Fibroblast of skin of right biceps (primary cell): ENCODE measurements at regions not wholly inside any gene's neighbourhood (a gene's known extent, or its start where the extent isn't known, plus 50 kb on each side); places are given as distances from the start of the nearest gene placed in this dataset.
"Not testable (repeated sequence)": the region's sequence is repeated elsewhere in the genome, so short reads cannot be mapped to it uniquely, and the experiment has no call there.

Experiments used
- DNase-seq: peaks from one replicate; pipeline ENCODE4 v3.0.0-alpha.2; 2013

DNA sequence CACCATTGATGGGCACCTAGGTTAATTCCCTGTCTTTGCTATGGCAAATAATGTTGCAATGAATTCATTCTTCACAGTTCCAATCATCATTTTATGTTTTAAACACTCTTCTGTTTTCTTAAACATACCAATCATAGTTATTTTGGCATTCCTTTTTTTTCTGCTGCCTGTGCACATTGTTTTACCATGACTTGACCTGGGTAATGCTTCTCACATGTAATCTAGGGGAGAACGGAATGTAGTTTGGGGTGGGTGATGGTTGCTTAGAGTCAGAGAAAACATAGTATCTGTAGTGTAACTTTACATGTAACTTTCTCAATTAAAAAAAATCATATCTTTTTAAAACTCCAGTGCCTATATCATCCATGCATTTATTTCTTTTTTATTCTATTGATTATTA lies 1945.3 kb upstream of the RAG2 start:
- DNase-seq = peak; percentile 87

DNA sequence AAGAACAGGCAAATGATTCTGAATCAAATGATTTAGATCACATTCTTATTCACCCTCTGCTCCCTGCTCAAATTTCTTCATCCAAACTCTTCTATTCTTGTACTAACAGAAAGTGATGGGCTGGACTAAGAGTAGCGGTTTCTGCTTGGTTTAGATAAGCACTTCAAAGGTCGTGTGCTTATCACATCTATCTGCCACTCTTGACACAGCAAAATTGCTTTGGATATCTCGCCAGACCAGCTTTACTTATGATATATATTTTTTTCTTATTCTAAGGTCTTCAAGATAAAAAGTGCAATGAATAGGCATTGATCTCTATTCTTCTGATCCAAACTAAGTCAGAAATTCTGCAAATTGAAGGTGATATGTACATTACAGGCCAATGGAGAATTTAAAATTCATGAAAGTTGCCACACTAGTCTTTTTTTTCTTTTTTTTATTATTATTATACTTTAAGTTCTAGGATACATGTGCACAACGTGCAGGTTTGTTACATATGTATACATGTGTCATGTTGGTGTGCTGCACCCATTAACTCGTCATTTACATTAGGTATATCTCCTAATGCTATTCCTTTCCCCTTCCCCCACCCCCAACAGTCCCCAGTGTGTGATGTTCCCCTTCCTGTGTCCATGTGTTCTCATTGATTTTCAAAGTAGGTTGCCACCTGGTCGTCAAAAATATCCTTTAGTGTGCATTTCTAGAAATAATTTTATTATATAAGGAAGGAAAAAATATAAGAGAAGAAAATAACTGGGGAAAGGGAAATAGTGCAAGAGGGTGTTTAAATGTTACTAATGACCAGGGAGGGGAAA lies 1941.0 kb upstream of the RAG2 start:
- no peak for DNase-seq

DNA sequence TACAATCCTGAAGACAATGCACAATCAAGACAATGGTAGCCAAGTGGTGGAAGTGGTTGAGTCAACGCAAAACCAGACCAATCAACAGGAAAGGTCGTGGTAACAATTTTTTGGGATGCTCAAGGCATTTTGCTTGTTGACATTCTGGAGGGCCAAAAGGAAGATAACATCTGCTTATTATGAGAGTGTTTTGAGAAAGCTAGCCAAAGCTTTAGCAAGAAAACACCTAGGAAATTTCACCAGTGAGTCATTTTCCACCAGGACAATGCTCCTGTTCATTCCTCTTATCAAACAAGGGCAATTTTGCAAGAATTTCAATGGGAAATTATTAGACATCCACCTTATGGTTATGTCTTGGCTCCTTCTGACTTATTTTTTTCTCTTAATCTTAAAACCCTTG lies 1932.2 kb upstream of the RAG2 start:
- DNase-seq = no peak

DNA sequence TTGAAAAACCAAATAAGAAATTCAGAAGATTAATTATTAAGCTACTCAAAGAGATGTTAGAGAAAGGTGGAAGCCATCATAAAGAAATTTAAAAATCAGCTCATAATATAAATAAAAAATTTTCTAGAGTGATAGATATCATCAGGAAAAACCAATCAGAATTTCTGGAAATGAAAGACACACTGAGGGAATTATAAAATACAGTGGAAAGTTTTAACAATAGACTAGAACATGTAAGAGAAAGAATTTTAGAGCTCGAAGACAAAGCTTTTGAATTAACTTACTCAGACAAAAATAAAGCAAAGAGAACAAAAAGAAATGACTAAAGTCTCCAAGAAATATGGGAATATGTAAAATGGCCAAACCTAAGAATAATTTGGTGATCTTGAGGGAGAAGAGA lies 1926.9 kb upstream of the RAG2 start:
- DNase-seq = no peak

DNA sequence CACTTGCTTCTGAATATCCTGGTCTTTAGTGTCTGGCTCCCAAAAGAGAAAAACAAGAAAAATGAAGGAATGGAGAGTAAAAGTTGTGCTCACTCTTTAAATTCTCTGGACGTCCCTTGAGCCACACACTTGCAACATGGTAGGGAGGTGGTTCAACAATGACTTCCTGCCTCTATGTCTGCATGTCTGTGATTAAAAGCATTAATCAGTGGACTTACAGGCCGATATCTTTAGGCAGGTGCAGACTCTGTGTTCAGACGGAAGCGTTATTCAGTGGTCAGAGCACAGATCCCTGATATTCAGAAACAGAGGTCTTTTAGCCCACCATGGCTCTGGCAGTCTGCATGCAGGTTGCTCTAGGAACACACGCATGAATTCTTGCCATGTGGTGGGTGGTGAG lies 1920.0 kb upstream of the RAG2 start:
- DNase-seq = no peak

DNA sequence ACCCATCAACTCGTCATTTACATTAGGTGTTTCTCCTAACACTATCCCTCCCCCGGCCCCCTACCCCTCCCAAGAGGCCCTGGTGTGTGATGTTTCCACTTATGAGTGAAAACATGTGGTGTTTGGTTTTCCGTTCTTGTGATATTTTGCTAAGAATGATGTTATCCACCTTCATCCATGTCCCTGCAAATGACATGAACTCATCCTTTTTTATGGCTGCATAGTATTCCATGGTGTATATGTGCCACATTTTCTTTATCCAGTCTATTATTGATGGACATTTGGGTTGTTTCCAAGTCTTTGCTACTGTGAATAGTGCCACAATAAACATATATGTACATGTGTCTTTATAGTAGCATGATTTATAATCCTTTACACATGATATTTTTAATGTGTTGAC lies 1914.8 kb upstream of the RAG2 start:
- DNase-seq = not testable (repeated sequence)

DNA sequence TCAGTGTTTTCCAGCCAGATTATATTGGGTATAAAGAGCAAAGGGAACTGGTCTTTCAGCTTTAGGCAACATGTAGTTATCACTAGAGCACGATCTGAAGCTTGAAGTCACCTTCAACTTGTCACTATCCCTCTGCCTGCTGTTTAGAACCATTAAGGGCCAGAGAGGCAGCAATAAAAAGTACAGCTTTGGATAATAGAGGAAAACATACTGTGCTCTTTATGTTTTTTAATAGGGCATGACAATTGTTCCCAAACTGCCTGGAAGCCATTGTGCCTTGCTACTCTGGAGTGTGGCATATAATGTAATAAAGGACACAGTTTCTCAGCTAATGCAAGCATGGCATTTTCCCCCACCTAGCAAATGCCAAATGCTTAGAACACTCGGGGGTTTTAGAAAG lies 1912.0 kb upstream of the RAG2 start:
- no peak for DNase-seq

DNA sequence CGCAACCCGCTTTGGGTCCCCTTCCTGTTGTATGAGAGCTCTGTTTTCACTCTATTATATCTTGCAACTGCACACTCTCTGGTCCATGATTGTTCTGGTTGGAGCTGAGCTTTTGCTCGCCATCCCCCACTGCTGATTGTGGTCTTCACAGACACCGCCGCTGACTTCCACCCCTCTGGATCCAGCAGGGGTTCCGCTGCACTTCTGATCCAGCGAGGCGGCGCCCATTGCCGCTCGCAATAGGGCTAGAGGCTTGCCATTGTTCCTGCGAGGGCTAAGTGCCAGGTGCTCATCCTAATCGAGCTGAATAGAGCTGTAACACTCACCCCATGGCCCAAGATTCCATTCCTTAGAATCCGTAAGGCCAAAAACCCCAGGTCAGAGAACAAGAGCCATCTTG lies 1905.8 kb upstream of the RAG2 start:
- DNase-seq = no peak

DNA sequence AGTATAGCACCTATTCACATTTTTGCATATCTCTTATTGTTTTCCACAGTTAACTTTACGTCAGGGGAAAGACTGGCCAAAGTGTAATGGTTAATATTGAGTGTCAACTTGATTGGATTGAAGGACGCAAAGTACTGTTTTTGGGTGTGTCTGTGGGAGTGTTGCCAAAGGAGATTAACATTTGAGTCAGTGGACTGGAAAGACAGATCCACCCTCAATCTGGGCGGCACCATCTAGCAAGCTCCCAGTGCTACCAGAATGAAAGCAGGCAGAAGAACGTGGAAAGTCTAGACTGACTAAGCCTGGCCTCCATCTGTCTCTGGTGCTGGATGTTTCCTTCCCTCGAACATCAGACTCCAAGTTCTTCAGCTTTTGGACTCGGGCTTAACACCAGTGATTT lies 1900.7 kb upstream of the RAG2 start:
- DNase-seq = no peak

DNA sequence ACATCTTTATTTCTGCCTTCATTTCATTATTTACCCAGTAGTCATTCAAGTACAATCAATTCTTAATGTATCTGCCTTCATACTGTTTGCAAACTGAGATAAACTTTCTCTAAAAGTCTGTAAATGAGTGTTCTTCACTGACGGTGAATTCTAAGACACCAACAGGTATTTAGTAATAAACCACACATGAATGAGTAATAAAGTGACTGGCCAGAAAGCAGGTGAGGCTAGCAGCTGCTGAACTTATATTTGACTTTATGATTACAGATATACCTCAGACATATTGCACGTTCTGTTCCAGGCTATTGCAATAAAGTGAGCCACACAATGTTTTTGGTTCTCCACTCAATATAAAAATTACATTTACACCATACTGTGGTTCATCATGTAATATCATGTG lies 1894.0 kb upstream of the RAG2 start:
- no peak for DNase-seq

DNA sequence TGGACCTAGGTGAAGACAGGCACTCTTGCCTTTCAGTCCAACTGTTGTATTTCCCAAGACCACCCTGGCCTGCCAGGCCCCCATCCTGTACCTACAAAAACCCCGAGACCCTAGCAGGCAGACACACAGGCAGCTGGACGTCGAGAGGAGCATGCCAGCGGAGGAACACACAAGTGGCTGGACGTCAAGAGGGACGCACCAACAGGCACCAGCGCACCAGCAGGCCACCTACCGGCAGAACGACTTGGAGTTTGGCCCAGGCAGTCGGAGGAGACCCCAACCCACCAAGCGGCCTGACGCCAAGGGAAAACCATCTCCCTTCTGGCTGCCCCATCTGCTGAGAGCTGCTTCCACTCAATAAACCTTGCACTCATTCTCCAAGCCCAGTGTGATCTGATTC lies 1883.4 kb upstream of the RAG2 start:
- no peak for DNase-seq

DNA sequence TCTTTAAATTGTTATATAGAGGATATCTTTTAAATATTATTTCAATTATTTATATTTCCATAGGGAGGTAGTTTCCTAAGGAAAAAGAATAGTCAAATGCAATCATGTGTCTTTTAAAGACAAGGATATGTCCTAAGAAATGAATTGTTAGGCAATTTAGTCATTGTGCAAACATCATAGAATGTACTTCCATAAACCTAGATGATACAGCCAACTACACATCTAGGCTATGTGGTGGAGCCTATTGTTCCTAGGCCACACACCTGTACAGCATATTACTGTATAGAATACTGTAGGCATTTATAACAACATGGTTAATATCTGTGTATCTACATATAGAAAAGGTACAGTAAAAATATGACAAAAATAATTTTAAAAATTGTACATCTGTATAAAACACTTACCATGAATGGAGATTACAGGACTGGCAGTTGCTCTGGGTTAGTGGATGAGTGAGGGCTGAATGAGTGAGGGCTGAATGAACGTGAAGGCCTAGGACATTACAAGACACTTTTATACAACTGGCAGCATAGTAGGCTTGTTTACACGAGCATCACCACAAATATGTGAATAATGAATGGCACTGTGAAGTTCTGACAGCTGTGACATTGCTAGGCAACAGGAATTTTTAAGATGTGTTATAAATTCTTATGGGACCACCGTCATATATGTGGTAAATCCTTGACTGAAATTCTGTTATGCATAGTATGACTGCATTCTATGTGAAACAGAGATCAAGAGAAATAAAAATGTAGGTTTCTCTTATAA lies 1879.0 kb upstream of the RAG2 start:
- DNase-seq = peak; percentile 9

DNA sequence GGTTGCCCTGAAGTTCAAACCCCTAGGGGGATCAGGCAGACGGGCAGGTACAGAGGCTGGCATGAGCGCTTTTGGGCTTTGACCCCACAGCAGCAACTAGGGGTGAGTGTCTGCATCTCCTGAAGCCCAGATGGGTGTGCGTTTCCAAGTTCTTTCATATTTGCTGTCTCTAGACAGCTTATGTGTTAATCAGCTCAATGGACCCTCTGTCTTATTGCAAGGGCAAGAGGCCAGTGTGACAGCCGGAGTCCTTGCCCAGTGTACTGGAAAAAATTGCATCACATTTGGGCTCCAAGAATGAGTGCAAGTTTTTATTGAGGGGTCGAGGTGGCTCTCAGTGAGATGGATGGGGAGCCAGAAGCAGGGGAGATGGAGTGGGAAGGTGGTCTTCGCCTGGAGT lies 1863.7 kb upstream of the RAG2 start:
- no peak for DNase-seq

DNA sequence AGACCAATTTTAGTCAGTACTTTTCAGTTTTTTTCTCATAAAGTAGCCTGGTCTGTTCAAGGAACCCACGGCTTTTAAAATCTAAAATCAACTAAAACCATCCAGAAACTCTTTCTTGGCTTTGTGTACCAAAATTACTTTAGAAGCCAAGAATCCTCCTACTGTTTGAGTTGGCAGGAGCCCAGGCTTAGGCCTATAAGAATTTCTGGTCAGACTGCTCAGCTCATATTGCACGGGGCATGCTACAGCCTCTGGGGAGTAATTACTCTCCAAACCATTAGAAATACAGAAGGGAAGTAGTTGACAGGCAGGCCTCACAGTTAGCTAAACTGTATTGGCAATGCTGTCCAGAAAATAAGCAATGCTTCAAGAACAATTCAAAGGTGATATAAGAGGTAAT lies 1862.9 kb upstream of the RAG2 start:
- DNase-seq = peak; percentile 92

DNA sequence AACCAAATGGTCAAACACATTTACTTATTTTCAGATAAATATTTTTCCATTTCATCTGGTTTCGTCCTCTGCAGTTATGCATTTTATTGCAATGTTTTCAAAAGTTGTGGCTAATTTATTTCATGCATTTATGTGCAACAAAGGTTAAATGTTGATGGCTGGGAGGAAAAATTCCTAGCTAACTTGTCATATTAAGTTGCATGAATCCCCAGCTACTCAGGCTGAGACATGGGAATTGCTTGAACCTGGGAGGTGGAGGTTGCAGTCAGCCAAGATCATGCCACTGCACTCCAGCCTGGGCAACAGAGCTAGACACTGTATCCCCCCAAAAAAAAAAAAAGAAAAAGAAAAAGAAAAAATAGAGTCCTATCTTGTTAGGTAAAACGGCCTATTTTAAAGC lies 1862.4 kb upstream of the RAG2 start:
- peak; percentile 68 for DNase-seq

DNA sequence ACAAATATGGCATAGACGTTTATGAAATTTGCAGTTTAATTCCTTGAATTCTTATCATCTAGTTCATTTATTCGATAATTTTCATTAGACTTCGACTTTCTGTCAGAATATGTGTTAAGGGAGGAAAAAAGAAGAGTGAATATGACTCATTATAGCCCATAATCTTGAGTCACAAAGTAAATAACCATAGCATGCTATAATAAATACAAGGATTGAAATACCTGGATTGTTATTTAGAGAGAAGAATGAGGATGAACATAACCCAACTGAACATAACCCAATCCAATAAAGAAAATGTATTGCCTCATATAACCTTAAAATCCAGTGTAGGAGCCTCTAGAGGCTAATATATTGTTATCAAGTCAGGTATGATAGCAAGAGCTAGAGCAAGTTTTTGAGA lies 1858.3 kb upstream of the RAG2 start:
- no peak for DNase-seq

DNA sequence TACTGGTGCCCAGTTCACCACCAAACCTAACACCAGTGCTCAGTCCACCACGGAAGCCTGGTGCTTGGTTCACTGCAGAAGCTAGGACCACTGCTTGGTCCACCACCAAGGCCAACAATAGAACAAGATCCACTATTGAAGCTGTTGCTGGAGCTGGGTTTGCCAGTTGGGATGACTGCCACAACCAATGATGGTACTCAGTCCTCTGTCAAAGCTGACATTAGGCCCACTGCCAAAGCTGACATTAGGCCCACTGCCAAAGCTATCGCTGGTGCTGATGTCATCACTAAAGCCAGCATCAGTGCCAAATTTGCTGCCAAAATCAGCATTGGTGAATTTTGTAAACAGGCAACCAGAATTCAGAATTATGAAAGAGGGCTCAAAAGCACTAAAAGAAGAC lies 1850.2 kb upstream of the RAG2 start:
- DNase-seq = peak; percentile 16

DNA sequence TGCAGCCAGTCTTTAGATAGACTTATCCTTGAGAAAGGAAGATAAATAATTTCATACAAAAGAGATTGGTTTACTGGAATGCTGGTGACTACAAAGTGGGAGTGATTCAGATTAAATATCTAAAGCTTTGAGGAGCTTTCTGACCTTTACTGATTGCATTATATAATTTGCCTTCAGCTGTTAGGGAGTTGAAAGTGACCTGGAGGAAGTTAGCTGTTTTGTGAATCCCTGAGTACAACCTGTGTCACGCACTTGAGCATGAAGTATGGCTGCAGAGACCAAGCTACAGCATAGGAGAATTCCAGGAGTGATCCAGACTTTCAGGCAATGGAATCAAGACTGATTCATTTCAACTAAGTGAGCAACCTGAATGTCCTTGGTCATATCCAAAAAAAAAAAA lies 1848.3 kb upstream of the RAG2 start:
- DNase-seq = no peak

DNA sequence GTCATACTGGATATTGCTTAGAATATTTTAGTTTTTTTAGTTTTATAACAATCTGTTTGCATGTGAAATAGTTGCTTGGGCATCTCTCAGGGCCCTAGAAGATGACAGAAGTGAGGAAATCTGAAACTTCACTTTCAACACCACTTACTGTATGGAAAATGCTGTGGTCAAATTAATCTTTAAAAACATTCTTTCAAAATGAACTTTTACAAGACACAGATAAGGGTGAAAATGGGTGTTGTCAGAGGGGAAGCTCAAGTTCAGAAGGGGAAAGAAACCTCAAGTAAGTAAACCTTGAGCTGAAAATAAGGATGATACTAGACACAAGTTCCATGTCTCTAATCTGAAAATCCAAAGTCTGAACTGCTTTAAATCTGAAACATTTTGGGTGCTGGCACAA lies 1840.1 kb upstream of the RAG2 start:
- DNase-seq = no peak

DNA sequence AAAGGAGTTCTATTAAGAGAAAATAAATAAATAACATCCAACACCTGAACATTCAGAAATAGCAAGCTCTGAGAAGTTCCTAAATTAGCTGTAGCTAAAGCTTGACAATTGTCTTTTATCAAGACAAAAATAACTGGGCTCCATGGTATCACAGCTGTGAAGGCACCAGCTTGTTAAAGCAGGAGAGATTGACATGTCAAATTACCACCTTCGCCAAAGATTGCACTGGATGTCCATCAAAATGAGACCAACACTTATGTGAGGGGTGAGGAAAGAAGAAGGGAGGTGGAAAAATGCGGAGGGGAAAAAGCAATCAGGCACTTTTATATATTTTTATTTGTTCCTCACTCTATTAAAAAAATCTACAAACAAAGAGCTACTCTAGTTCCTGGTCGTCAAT lies 1827.5 kb upstream of the RAG2 start:
- no peak for DNase-seq

DNA sequence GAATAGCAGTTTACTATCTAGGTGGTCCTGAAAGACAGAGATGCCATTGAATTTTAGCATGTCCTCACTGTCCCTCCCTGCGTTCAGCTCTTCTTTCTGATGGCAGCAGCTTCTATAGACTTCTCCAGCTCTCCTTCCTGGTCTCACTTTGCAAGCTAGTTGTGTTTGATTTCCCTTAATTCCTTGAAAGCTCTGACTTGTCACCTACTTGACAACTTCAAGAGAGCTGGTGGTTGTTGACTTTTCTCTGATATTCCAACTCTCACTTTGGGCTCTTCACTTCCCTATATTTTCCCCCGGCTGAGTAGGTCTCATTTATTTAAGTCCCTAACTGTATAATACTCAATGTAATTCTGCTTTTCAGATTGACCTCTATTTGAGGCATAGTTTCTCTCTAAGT lies 1825.0 kb upstream of the RAG2 start:
- no peak for DNase-seq

DNA sequence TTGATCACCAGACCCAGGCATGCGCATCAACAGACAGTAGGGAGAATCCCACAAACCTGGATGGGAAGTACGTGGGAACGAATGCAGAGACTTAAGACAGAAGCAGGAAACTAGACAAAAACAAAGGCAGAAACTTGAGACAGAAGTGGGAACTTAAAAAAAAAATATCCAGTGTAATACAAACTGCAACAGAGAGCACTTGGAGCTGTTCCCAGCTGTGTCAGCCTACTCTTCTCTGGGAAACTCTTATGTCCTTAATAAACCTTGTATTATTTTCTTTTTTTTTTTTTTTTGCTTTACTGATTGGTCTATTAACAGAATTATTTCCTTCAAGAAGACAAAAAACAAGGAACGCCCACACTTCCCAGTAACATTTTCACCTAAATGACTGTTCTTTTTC lies 1818.1 kb upstream of the RAG2 start:
- DNase-seq = no peak

DNA sequence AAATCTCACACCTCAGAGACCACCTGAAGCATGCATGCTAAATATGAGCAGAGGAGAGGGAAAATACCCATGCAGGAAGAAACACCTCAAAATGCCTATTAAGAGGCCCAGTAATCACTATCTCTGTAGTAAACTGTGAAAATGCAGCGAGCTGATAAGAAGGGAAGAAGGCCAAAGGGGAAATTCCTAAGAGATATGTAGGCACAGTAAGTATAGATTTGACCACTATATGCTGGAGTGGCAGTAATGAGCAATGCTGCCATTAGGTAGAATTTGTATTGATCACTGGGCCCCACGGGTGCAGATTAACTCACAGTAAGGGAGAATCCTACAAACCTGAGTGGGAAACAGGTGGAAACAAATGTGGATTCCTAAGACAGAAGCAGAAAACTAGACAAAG lies 1813.1 kb upstream of the RAG2 start:
- DNase-seq = no peak

DNA sequence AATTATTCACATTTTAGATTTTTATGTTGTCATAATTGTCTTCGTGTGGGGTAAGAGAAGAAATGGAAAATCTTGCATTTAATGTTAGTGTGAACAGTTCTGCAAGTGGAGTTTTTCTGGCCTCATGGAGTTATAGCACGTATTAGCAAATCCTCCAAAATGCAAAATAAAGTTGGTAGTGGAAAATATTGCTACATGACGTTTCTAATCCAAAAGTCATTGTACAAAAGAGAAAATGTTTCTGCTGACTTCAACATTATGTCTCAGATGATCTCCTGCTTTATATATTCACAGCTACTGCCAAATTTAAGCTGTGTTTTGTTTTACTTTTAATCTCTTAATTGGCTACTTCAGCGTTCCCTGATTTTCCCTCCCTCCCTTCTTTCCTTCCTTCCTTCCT lies 1804.0 kb upstream of the RAG2 start:
- DNase-seq = no peak

DNA sequence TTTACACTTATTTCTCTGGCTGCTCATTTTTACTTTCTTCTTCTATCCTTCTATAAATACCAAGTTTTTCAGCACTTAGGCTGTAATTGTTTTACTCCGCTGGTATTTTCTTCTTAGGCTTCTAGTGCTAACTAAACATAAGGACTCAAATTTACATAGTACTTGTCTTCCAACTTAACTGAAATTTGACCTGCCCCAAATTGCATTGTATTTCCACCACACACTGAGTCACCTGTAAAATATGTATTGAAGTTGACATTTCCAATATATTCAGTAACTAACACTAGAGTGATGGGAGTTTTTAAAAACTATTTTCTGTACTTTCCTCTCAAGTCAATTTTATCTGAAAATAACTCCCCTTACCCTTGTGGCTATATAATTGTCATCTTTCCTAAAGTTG lies 1794.1 kb upstream of the RAG2 start:
- DNase-seq = no peak
